Hepatic stellate cell (primary cell): ENCODE measurements at regions not wholly inside any gene's neighbourhood (a gene's known extent, or its start where the extent isn't known, plus 50 kb on each side); places are given as distances from the start of the nearest gene placed in this dataset.
"Not testable (repeated sequence)": the region's sequence is repeated elsewhere in the genome, so short reads cannot be mapped to it uniquely, and the experiment has no call there.

Source experiments
- DNase-seq: peaks from one replicate; pipeline ENCODE4 v3.0.0; 2011; ENCODE audit warnings: low spot score

DNA sequence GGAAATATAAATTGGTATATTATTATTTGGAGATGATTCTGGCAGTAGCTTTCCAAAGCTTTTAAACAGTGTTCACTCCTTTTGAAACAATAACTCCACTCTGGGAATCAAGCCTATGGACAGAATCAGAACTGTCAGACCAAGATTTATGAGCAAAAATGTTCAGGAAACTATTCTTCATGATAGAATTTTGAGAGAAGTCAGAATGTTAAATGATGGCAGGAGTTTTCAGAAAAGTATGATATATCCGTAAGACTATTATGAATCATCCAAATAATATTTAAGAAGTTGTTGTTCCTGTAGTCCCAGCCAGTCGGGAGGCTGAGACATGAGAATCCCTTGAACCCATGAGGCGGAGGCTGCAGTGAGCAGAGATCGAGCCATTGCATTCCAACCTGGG, 50.5 kb upstream of the ADGRG2 start:
- no peak for DNase-seq

DNA sequence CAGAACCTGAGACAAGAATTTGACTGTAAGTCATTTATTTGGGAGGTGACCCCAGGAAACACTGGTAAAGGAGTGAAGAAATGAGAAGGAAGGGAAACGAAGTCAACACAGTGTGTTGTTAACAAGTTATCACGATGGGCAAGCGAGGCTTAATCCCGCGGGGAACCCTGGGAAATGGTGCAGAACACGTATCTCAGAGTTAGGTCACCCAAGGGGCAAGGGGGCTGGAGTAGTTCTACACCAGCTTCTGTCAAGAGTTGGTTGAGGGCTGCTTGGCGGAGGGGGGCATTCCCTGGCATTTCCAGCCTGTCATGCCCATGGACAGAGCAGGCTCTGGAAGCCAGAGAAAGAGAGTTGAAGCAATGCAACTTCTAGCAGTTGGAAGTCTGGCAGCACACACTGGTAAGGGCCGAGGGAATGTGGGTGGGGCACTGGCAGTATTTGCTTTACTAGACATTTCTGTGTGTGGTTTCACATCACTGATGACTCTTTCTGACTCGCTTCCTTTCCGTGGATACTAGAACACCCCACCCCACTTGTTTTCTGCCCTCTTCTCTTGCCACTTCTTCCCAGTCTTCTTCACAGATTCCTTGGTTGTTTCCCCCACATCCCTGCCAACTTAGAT, 52.2 kb upstream of the ADGRG2 start:
- peak; percentile 22 for DNase-seq

DNA sequence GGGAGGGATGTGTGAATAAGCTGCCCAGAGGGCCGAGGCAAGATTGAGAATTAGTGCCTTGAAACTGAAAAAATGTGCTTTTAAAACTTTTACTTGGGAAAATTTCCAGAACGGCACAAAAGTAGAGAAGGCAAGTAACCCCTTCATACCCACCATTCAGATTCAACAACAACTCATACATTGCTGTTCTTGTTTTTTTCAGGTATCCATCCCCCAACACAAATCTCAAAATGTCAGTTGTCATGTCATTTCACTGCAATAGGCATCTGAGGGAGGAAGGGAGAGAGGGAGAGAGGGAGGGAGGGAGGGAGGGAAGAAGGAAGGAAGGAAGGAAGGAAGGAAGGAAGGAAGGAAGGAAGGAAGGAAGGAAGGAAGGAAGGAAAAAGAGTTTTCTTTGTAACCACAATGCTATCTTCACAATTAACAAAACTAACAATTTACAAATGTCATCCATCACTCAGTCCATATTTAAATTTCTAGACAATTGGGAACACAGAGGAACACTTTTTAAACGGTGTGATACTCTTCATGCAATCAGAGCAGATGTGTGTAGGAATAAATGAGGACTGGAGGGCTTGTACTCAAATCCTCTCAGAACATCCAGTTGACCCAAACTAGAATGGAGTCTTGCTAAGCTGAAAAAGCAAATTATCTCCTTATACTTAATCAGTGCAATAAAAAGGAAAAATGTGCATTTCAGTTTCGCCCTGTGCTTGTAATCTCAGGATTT, 54.8 kb upstream of the ADGRG2 start:
- DNase-seq: no peak

DNA sequence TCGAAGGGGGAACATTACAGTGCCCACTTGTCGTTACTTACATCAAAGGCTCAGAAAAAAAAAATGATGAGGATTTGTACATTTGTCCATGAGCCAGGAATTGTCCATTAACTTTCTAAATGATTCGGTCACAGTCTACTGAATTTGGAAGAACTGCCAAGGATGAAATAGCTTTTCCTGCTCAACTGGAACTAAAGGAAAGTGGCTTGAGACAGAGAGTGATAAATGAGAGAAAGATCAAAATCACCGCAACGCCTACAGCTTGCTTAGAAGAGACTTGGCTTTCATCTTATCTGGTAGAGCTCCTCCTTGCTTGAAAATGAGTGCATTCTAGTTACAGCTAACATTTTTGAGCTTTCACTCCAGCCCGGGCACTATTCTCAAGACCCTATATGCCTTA, 55.5 kb upstream of the ADGRG2 start:
- no peak for DNase-seq

DNA sequence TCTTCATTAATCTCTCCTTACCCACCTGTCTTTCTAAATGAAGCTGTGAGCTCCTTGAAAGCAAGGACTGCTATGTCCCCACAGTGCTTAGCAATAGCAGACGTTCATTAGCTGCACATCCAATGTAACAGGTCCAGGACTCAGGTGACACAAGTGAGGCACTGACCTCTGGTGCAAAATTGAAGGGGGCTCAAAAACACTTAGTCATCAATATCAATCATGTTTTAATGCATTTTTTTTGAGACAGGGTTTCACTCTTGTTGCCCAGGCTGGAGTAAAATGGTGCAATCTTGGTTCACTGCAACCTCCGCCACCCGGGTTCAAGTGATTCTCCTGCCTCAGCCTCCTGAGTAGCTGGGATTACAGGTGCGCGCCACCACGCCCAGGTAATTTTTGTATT, 56.1 kb upstream of the ADGRG2 start:
- DNase-seq: no peak

DNA sequence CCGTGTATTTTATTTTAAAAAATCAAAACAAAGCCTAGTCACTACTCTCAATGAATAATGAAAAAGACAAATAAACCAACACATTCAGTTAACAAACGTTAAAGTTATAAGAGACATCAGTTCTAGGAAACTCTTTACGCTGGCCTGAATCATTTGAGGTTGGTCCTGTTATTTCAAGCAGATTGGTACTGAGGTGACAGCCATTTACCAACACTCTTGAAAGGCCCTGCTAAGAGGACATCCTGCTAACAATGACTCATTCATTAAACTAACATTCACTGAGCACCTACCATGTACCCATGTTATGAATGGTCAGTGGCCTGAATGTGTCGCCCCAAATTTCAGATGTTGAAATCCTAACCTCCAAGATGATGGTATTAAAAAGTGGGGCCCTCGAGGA, 57.1 kb upstream of the ADGRG2 start:
- no peak for DNase-seq

DNA sequence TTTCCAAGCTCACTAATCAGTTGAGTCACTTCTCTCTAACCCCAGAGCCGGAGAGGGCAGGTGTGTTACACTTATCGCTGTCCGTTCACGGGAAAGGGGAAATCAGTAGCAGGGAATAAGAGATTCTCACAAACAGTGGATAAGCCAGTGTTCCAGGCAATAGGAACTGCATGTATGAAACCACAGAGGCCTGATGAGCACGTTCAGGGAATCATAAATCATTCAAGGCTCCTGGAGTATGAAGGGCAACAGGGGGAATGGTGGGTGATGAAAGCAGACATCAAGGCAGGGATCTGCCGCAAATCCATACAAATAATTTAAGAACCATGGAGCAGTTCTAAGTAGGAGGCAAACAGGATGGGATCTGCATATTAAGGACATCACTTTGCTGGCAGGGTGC, 59.1 kb upstream of the ADGRG2 start:
- no peak for DNase-seq

DNA sequence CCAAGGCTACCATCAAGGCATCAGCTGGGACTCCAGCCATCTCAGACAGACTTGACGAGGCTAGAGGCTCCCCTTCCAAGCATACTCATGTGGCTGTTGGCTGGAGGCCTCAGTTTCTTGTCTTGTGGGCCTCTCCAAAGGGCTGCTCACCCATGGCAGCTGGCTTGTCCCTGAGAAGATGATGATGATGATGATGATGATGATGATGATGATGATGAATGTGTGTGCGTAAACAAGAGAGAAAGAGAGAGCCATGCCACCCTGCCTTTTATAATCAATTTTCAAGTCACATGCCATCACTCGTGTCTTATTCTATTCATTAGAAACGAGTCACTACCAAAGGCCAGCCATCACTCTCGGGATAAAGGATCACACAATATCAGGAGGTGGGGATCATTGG, 60.5 kb upstream of the ADGRG2 start:
- DNase-seq: no peak

DNA sequence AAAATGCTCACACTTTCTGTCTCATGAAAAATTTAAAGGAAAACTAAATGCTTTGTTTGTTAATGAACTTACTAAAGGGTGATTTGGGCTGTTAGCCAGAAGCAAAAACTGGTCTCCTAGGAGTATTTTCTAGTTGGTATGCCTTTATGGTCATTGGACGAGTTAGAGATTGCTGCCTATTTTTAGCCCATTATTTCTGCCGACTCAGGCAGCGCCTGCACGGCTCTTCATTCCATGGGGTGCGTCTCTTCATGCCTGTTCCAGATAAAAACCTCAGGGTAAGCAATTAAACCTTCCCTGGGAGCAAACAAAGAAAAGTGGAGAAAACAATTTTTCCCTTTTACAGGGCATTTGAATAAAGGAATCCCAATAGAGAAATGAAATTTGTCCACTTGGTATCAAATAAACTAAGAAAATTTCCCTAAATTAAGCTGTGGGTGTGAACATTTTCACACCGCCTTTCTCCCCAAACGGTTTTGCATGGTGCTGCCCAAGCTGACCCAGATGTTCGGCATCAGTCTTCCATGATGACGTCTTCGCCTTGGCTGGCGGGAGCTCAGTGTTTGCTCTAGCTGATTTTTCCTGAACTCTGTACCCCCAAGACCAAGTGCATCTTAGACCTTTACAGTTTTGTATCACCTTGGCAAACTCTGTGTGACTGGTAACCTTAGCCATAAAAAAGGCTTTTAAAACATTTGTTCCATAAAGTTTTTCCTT, 61.7 kb upstream of the ADGRG2 start:
- no peak for DNase-seq

DNA sequence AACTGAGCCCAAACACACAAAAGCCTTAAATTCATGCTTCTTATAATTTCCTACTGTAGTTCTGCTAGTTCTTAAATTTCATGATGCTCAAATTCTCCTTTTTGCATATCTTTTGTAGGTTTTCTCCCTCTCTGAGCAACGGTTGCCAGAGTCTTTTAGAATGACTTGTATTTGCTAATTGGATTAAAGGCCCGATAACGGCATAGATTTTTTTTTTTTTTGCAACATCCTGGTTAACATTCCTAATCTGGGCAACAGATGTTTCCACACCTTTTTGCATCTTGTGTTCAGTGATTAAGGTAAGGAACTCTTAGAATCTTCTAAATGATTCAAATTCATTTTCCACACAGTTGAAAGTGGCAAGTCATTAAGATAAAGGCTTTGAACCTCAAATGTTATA, 66.3 kb upstream of the ADGRG2 start:
- DNase-seq: no peak

DNA sequence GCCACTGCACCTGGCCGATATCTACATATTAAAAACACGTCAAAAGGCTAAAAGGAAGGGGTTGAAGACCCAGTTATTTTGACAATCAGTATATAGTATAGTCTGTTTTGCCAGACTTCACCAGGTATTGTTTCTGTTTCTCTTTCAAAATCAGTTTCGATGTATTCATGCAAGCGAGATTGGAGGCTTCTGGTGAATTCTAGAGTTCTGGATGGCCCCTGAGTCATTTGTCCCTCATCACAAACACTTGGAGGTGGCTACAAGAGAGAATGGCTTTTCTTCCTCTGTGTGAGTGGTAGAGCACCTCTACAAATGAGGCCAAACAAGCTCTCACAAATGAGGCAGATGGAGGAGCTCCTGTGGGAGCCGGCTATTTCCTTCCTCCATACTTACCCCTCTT, 68.6 kb upstream of the ADGRG2 start:
- DNase-seq: no peak

DNA sequence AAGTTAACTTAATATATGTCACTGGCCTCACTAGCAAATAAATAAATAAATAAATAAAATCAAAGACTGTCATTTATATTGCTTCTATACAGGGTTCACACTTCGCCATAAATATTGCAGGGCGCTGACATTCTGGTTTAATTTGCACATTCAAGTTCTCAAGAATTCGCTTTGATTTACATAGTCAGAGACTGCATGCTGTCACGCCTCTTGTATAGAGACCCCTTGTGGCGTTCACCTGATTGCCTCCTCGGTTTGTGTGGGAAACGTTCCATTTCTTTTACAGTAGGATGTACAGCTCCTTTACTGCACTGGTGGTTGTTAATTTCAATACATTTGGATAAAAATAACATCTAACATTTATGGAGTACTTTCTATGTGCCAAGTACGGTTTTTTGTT, 71.3 kb upstream of the ADGRG2 start:
- DNase-seq: no peak

DNA sequence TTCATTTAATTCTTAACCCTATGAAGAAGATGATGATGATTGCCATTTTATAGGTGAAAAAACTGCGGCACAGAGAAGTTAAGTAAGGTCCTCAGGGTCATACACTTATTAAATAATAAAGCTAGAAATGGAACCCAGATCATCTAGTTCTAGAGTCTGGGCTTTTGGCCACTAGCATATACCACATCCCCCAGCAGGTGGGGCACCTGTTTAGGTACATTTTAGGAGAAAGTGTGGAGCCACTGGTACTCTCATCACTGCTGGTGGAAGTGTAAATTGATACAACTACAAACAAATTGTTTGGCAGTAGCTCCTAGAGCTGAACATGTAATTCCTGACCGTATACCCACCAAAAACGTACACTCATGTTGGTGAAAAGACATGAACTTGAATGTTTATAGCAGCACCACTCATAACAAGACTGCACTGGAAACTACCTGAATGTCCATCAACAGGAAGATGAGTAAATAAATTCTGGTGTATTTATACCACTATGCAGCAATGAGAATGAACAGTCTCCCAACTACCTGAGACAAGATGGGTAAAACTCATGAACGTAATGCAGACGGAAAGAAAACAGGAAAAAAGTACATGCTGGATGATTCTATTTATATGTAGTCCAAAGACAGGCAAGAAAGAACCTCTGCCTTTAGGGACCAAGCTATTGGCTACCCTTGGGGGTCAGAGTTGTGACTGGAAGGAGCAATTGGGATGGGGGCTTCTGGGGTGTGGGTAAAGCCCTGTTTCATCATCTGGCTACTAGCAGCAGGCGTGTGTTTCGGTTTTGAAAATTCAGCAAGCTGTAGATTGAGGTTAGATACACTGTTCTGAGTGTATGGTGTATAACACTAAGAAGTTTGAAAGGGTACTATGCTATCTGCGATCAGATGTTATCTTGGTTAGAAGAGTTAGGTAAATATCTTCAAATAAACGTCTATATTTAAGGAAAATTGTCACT, 72.3 kb upstream of the ADGRG2 start:
- no peak for DNase-seq

DNA sequence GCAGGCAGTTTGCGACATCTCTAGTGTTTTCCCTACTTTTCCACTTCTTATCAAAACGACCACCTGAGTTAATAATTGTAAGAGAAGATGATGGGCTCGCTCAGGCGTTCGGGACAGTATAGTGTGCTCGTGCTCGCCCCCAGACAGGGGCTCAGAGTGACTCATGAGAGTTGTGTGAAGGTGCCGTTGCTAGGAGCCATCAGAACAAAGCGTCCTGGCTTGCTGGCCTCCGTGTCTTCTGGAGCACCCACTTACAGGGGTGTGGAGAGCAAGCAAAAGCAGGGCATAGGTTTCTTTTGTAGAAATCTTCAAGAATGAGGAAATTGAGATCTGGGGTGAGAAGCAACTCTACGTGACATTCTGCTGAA, 73.0 kb upstream of the ADGRG2 start:
- DNase-seq: no peak

DNA sequence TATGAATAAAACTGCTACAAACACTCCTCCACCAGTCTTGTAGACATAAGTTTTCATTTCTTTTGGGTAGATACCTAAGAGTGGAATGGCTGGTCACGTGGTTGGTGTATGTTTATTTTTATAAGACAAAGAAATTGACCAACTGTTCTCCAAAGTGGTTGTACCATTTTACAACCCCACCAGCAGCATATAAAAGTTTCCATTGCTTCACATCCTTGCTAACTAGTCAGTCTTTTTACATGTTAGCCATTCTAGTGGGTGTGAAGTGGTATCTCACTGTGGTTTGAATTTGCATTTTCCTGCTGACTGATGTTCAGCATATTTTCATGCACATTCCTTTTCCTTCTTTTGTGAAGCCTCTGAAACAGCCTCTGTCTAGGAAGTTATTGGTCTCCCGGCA, 76.2 kb upstream of the ADGRG2 start:
- no peak for DNase-seq

DNA sequence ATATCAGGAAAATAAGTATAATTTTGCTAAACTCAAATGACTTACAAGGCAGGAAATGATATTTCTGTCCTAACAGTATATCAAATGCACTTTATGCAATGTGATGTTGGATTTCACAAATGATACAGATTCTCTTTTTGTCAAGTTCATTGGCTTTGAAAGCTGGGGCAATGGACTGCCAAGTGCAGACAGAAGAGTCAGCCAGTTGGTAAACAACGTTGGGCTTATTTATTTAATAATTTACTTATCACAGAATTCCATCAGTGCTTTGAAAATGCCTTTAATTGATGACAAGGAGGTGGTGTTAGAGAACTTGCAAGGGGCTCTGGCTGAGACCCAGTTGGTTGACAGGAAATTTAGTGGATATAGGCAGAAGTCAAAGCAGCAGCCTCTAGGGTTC, 79.9 kb upstream of the ADGRG2 start:
- DNase-seq: no peak

DNA sequence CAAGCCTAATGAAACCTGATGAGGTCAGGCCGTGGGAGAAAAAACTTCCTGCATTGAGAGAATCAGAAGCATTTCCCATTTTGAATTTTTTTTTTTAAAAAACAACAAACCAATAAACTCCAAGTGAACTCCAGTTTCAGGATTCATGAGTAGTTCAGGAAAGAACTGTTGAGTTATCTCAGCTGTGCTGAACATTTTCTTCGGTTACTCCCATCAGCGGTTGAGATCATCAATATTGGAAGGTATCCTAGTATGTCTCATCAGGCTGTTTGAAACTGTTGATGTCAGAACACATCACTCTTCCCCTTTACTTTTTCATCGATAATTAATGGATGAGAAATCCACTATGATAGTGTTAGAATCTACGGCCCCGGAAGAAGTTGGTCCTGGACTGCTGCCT, 82.4 kb upstream of the ADGRG2 start:
- DNase-seq: no peak

DNA sequence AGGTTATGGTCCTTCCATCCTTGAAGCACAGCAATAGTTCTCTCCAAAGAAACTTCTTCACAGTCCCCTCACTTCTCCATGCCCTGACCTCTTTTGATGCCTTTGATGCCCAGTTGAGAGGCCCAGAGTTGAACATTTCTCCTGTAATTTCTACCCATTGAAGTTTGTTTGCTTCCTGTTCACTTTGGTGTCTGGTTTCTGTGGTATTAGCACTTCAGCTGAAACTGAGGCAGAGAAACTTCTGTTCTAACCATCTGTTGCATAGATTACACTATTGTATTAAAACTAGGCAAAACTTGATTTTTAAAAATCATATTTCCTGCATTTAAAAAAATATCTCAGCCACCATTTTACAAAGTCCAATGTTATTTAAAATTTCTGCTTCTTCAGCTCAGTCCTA, 89.8 kb upstream of the ADGRG2 start:
- DNase-seq: no peak

DNA sequence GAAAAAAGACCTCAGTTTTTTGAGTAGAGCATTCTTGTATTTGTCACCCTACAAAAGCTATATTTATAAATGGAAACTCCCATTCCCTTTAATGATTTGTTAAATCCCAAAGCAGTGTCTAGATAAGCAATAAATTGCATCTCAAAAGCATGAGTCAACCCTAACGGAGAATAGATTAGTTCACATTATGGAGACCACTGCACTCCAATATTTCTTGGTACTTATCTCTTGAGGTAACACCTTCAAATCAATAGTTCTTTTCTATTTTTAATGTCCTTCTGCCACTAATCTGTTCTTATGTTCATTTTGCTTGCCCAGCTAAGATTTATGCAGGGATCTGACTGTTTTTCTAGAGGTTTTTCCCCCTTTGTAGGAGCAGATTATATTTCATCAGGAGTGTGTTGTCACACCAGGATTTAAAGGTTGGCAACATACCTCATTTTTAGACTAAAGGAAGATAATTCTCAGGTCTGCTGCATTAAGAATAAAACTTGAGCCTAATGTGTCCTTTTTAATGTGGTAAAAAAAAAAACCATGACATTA, 91.4 kb upstream of the ADGRG2 start:
- no peak for DNase-seq

DNA sequence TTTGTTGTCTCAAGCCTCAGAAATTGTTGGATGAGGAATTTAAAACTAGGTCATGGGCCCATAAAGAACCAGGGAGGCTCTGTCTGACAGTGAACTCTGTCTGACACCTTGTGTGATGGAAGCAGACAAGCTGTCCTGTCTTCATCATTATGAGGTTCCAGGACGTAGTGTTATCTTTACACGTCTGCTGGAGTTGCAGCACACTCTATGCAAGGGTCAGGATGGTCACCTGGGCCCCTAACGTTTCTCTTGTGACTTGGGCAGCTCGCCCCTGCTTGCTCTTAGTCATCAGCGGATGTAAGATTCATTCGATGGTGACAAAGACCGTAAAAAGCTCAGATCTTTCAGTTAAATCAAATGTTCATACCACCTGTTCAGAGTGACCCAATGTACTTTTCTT, 92.0 kb upstream of the ADGRG2 start:
- no peak for DNase-seq

DNA sequence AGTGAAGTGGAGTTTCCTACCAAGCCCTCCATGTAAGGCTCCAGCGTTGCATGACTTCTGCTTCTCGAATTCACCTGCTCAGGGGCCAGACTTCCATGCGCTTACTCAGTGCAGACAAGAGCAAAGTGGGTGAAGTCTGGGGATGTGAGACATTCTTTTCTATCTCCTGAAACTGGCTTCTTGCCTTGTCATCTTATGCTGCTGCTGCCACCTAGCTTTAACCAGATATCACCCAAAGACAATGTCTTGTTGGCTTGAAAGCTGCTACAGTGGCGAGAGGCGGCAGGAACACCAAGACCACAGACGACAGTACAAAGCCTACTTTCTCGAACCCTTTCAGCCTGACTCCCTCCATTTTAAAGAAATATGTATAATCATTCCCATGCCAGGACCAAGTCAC, 103.6 kb upstream of the ADGRG2 start:
- no peak for DNase-seq

DNA sequence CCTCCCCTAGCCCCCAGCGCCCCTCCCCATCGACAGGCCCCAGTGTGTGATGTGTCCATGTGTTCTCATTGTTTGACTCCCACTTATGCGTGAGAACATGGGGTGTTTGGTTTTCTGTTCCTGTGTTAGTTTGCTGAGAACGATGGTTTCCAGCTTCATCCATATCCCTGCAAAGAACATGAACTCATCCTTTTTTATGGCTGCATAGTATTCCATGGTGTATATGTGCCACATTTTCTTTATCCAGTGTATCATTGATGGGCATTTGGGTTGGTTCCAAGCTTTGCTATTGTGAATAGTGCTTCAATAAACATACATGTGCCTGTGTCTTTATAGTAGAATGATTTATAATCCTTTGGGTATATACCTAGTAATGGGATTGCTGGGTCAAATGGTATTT, 107.6 kb upstream of the ADGRG2 start:
- DNase-seq: not testable (repeated sequence)
